Parathyroid adenoma (tissue), 2 donors: ENCODE measurements at regions not wholly inside any gene's neighbourhood (a gene's known extent, or its start where the extent isn't known, plus 50 kb on each side); places are given as distances from the start of the nearest gene placed in this dataset.
A peak's percentile ranks its signal among the peaks of the same experiment; 100 is the strongest.

Experiments used
- H2AFZ ChIP-seq: fragments of 300-600 bp; sonication (generic); one replicate; pipeline ENCODE4 v1.7.0; 2017; ENCODE audit warnings: antibody characterized with exemption, mild to moderate bottlenecking
- H3K27ac ChIP-seq: fragments of 300-600 bp; sonication (generic); one replicate; pipeline ENCODE4 v1.7.0; 2017
- H3K27me3 ChIP-seq: fragments of 300-600 bp; sonication (generic); one replicate; pipeline ENCODE4 v1.7.0; 2017; ENCODE audit warnings: low read length; ENCODE audit not compliant: control insufficient read depth, insufficient read depth
- H3K36me3 ChIP-seq: fragments of 300-600 bp; sonication (generic); one replicate; pipeline ENCODE4 v1.7.0; 2017; ENCODE audit warnings: low read length; ENCODE audit not compliant: control insufficient read depth, insufficient read depth
- H3K4me1 ChIP-seq: fragments of 300-600 bp; sonication (generic); one replicate; pipeline ENCODE4 v1.7.0; 2017; ENCODE audit warnings: control low read depth
- H3K4me2 ChIP-seq: fragments of 300-600 bp; sonication (generic); one replicate; pipeline ENCODE4 v1.7.0; 2017; ENCODE audit warnings: low read length
- H3K4me3 ChIP-seq: fragments of 300-600 bp; sonication (generic); one replicate; pipeline ENCODE4 v1.7.0; 2017; ENCODE audit warnings: low read depth, low read length
- H3K79me2 ChIP-seq: fragments of 300-600 bp; sonication (generic); one replicate; pipeline ENCODE4 v1.7.0; 2017; ENCODE audit warnings: control low read depth
- H3K9ac ChIP-seq: fragments of 300-600 bp; sonication (generic); one replicate; pipeline ENCODE4 v1.7.0; 2017; ENCODE audit warnings: mild to moderate bottlenecking
- H3K9me3 ChIP-seq: fragments of 300-600 bp; sonication (generic); one replicate; pipeline ENCODE4 v1.7.0; 2017; ENCODE audit warnings: low read length; ENCODE audit not compliant: control insufficient read depth
- CTCF ChIP-seq: fragments of 300-600 bp; sonication (generic); IDR thresholded peaks from one replicate; pipeline ENCODE4 v1.7.0; 2017; ENCODE audit warnings: antibody characterized with exemption, mild to moderate bottlenecking
- donor health status: primary hyperparathyroidism.

DNA sequence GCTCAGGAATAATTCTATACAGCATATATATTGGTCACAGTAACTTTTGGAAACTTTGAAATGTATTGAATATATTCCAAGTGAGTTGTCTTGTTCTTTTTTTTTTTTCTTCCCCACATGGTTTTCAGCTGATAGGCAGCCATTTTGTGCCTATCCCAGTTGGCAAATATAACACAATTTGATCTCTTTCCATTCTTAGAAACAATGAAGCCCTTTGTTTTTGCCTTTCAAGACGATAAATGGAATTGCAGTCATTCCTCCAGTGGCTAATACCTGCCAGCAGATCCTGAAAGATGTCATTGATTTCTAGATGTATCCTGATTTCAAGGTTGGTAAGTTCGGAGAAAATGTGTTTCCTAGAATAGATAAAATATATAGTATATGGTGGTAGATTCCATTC is 951.1 kb upstream of the SLC10A2 start:
- H3K9me3 ChIP-seq: no peaks in the 10 kb centered on the region
- H2AFZ ChIP-seq: no peak overlapping the region
- no peak overlapping the region for H3K4me3 ChIP-seq
- no peak overlapping the region for H3K27ac ChIP-seq
- H3K4me1 ChIP-seq: no peaks in the 10 kb centered on the region
- no peaks in the 10 kb centered on the region for H3K27me3 ChIP-seq
- no peak overlapping the region for H3K4me2 ChIP-seq
- H3K36me3 ChIP-seq: no peaks in the 10 kb centered on the region
- no peak overlapping the region for H3K9ac ChIP-seq
- no peaks in the 10 kb centered on the region for H3K79me2 ChIP-seq
- no peak for TF ChIP-seq CTCF

GRCh38 chr13:104015646-104016396 is 949.6 kb upstream of the SLC10A2 start:
- Histone ChIP-seq H3K27ac (no peak overlapping the region), H3K27me3 (no peaks in the 10 kb centered on the region), H3K9me3 (no peaks in the 10 kb centered on the region), H3K9ac (no peak overlapping the region), H3K4me3 (no peak overlapping the region), H3K79me2 (no peaks in the 10 kb centered on the region), H2AFZ (no peak overlapping the region), H3K4me1 (no peaks in the 10 kb centered on the region), H3K36me3 (no peaks in the 10 kb centered on the region), H3K4me2 (no peak overlapping the region)
- TF ChIP-seq CTCF: no peak

DNA sequence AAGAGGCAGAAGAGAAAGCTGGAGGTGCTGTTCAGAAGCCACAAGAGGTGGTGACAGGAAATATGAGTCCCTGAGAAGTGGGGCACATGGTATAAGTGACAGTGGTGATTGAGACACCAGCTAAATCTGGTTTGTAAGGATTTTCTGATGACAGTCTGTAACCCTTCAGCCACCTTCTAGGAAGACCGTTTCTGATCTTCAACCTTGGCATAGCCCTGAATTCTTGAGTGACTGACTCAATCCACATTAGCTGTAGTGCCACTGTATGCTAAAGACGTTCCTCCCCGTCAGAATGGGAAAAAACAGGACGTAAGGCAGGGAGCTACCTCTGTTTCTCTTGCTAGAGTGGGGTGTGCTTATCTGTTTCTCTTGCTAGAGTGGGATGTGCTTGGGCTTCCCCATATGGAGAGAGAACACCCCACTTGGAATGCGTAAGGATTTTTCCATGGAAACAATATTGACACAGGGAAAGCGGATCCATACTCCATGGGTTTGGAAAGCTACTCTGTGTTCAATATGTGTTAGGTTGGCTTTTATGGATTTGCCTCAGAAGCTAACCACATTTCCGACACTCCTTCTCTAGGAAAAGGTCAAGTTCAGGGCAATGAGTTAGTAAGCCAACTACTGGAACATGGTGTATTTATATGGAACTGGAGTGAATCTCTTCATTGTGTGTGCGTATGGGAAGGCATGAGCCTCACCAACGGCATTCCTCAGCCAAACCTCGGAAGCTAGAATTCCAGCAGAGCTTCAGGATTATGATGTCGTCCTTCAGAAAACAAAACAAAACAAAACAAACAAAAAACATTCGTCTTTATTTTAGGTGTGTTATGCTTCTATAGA is 948.8 kb upstream of the SLC10A2 start:
- Histone ChIP-seq H3K9ac (no peak overlapping the region), H3K79me2 (no peaks in the 10 kb centered on the region), H3K9me3 (no peaks in the 10 kb centered on the region), H3K4me2 (no peak overlapping the region), H3K4me1 (no peaks in the 10 kb centered on the region), H3K27ac (no peak overlapping the region), H3K4me3 (no peak overlapping the region), H3K36me3 (no peaks in the 10 kb centered on the region), H3K27me3 (no peaks in the 10 kb centered on the region), H2AFZ (no peak overlapping the region)
- TF ChIP-seq CTCF: no peak

DNA sequence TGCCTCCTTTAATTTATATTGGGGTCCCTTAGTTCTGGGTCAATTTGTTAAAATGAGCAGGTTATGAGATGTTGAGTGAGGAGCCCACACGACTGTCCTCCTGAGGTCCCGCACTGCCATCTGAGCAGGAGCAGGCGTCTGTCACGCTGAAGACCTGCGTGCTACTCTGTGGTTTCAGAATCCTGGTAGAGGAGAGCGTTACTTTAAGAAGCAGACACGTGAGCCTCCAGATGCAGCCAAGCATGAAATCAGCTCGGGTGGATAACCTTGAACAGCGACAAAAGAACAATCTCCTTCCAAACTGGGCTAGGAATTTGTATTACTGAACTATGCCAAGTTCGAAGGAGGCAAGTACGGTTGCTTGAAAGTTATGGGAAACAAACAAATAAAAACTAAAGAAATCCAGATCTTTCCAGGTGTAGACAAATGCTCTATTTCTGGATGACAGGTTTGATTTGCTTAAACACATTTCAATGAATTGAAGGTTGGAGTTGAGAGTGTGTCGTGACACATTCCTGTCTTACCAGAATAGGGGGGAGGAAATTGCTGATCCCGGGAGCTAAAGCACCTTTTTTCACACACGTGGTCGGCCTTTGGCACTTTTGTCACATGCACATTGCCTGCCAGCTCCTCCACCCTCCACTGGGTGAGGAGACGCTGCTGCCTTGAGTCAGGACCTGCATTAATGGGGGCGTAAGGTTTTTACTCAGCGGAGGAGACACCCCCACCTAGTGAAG is 945.5 kb upstream of the SLC10A2 start:
- Histone ChIP-seq H3K36me3 (no peaks in the 10 kb centered on the region), H3K4me2 (peak overlapping the region; percentile 45), H3K9me3 (no peaks in the 10 kb centered on the region), H2AFZ (peak overlapping the region; percentile 56), H3K79me2 (no peaks in the 10 kb centered on the region), H3K27me3 (no peaks in the 10 kb centered on the region), H3K9ac (no peak overlapping the region), H3K27ac (no peak overlapping the region), H3K4me3 (peak overlapping the region; percentile 44), H3K4me1 (no peaks in the 10 kb centered on the region)
- no peak for TF ChIP-seq CTCF
